ENCODE measurements at regions not wholly inside any gene's neighbourhood (a gene's known extent, or its start where the extent isn't known, plus 50 kb on each side); places are given as distances from the start of the nearest gene placed in this dataset.
"Not testable (repeated sequence)": the region's sequence is repeated elsewhere in the genome, so short reads cannot be mapped to it uniquely, and the experiment has no call there.

DNA sequence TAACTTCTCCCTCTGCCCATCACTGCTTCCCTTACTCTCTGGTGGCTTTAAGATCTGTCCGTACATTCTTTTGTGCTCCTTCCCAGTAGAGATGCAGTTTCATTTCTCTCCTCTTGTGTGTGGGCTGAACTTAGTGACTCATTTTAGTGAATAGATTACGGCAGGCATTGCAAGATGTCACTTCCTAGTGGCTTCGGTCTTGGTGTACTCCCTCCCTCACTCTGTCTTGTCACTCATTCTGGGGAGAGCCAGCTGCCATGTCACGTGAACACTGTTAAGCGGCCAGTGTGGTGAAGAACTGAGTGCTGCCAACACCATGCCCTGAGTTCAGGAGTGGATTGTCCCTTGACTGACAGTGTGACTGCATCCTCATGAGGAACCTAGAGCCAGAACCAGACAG lies 115.9 kb downstream of the OTOR start:
- DNase-seq (ENCODE audit: low read depth) = no peak

DNA sequence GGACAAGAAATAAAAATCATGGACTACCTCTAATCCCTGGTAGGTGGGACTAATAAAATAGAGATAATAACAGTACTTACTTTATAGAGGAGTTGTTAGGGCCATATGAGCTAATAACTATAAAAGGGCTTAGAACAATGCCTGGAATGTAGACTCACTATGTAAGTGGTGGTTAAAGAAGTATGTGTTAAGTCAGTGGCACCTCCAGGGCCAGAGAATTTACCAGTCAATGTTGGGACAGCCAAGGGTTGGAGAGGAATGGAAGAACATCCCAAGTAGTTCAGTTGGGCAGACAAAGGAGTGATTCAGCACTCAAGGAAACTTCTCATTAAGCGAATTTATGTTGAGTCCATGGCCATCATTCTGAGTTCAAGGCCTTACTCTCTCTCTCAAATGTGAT lies 116.8 kb downstream of the OTOR start:
- no peak for DNase-seq (ENCODE audit: low read depth)

DNA sequence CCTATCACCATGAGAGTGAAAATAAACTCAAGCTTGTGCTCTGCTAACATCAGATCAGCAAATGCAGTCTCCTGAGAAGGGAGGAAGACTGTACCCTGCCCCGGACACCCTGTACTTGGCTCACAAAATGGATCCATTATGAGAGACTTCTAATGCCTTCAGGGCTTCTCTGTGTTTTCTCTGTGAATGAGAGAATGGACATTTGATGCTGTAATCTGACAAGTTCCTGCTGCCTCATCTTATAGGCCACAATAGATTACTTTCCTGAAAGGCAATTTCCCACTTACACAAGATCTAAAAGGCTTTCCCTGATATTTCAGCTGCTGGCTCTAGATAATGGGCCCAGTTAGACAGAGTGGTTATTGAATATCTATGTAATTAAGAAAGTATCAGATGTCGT lies 117.2 kb downstream of the OTOR start:
- DNase-seq (ENCODE audit: low read depth) = no peak

DNA sequence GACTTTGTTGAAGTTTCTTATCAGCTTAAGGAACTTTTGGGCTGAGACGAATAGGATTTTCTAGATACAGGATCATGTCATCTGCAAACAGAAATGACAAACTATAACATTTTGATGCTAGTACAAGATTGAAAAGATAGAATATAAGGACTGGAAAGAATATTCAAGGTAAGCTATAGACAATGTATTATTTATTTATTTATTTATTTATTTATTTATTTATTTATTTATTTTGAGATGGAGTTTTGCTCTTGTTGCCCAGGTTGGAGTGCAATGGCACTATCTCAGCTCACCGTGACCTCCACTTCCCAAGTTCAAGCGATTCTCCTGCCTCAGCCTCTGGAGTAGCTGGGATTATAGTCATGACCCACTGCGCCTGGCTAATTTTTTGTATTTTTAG lies 125.0 kb downstream of the OTOR start:
- not testable (repeated sequence) for DNase-seq (ENCODE audit: low read depth)

DNA sequence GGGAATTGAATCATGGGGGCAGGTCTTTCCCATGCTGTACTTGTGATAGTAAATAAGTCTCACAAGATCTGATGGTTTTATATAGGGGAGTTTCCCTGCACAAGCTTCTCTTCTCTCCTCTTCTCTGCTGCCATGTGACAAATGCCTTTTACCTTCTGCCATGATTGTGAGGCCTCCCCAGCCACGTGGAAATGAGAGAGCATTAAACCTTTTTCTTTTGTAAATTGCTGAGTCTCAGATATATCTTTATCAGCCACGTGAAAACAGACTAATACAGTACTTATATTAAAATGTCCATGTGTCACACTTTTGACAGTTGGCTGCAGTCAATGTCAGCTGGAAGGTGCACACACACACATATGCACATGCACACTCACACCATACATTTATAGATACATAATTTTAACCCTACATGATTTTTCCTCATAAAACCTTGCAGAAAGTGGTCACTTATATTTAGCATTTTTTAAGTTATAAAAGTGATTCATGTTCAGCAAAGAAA lies 128.9 kb downstream of the OTOR start:
- DNase-seq (ENCODE audit: low read depth) = no peak

DNA sequence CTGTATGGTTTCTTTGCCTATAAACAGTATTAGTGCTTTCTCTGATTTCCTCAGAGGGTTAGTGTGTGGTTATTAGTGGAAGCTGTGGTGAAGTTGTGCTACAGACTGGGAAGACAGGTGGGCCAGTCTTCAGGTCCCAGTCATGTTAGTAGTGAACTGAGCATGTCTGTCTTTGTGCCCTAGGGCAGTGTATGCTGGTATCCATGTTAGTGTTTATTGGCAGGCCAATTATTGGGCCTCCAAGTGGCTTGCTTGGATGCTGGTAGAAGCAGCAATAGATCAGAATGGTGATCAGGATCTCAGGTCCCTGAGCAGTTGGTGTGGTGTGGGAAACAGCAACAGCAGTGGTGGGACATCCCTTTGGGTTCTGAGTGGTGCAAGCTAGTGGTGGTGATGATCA lies 137.6 kb downstream of the OTOR start:
- DNase-seq (ENCODE audit: low read depth) = no peak

- no peak for DNase-seq (ENCODE audit: low read depth)
Observed at GRCh38 chr20:16898433-16898832, 150.3 kb downstream of the OTOR start.

- DNase-seq (ENCODE audit: low read depth) = no peak
Observed at GRCh38 chr20:16902662-16903061, 154.5 kb downstream of the OTOR start.

- no peak for DNase-seq (ENCODE audit: low read depth)
Observed at GRCh38 chr20:16904751-16905150, 156.6 kb downstream of the OTOR start.

- DNase-seq (ENCODE audit: low read depth) = no peak
Observed at GRCh38 chr20:16914277-16914676, 166.1 kb downstream of the OTOR start.

DNA sequence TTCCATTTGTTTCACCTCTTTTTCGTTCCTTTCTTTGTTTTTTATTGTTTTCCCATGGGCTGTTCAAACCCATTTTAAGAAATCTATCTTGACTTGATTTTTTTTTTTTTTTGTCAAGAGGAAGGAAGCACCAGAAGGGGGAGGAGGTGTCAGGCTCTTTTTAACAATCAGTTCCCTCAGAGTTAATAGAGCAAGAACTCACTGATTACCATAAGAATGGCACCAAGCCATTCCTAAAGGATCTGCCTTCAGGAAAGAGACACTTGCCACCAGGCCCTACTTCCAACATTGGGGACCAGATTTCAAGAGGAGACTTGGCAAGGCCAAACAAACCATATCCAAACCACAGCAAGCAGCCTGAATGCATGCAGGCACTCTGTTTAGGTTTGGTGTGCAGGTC lies 168.0 kb downstream of the OTOR start:
- DNase-seq (ENCODE audit: low read depth) = no peak

DNA sequence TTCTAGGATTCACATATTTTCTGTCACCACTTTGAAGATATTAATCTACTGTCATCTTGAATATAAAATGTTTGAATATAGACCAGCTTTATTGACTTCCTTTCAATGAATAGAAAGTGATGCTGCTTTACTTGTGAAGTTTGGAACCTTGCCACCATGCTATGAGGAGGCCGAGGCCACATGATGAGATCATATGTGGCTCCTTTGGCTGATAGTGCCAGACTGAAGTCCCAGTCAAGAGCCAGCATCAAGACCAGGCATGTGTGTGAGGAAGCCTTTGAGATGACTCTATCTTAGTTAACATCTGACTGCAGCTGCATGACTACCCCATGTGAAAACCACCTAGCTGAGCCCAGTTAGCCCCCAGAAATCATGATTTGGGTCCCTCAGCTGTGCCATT lies 169.5 kb downstream of the OTOR start:
- no peak for DNase-seq (ENCODE audit: low read depth)

GRCh38 chr20:16918366-16918765 lies 170.2 kb downstream of the OTOR start:
- DNase-seq (ENCODE audit: low read depth) = no peak

DNA sequence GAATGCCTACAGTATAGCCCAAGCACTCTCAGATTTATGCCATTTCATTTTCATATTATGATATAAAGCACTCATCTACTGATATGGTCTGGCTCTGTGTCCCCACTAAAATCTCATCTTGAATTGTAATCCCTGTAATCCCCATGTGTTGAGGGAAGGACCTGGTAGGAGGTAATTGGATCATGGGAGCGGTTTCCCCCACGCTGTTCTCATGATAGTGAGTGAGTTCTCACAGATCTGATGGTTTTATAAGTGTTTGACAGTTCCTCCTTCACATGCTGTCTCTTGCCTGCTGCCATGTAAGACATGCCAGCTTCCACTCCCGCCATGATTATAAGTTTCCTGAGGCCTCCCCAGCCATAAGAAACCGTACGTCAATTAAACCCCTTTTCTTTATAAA lies 171.7 kb downstream of the OTOR start:
- no peak for DNase-seq (ENCODE audit: low read depth)

GRCh38 chr20:16922834-16923233 lies 174.7 kb downstream of the OTOR start:
- no peak for DNase-seq (ENCODE audit: low read depth)

- DNase-seq (ENCODE audit: low read depth) = no peak
Observed at GRCh38 chr20:16926626-16927430, 178.7 kb downstream of the OTOR start.

DNA sequence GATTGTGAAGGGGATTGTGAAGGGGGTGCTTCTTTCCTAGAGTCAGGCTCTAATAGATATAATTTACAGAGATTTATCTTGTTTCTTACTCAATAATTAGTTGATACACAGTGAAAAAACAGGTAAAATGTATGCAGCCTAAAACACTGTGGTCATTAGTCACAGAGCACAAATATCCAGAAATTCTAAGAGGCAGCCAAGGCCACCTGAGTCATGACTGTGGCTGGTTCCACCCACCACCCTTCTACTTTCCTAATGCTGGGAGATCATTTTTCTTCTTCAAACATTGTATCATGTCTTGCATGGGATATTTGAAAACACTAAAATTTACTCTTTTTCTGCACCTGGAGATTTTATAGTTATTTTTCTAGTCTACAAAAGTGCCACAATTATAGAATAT lies 181.6 kb downstream of the OTOR start:
- DNase-seq (ENCODE audit: low read depth) = no peak

GRCh38 chr20:16930656-16931055 lies 182.5 kb downstream of the OTOR start:
- no peak for DNase-seq (ENCODE audit: low read depth)

GRCh38 chr20:16939051-16939450 lies 190.9 kb downstream of the OTOR start:
- no peak for DNase-seq (ENCODE audit: low read depth)

GRCh38 chr20:16940701-16941100 lies 192.5 kb downstream of the OTOR start:
- DNase-seq (ENCODE audit: low read depth) = no peak

- no peak for DNase-seq (ENCODE audit: low read depth)
Observed at GRCh38 chr20:16942051-16942450, 193.9 kb downstream of the OTOR start.

GRCh38 chr20:16942756-16943155 lies 194.6 kb downstream of the OTOR start:
- DNase-seq (ENCODE audit: low read depth) = no peak

DNA sequence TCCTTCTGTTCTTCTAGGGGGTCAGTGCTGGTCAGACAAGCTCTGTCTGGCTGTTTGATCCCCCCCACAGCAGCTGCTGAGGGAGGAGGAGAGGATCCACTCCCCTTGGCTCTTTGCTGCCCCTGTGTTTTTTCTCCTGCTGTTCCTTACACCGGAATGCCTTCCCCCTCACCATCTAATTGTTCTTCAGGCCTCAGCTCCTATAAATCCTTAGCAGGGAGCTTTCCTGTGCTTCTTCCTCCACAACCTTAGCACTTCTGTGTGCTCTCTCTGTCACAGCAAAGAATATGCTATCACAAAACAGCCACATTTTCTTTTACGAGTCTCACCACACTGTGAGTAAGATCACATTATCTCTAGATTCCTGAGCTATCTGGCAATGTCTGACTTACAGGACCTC lies 196.6 kb downstream of the OTOR start:
- no peak for DNase-seq (ENCODE audit: low read depth)

DNA sequence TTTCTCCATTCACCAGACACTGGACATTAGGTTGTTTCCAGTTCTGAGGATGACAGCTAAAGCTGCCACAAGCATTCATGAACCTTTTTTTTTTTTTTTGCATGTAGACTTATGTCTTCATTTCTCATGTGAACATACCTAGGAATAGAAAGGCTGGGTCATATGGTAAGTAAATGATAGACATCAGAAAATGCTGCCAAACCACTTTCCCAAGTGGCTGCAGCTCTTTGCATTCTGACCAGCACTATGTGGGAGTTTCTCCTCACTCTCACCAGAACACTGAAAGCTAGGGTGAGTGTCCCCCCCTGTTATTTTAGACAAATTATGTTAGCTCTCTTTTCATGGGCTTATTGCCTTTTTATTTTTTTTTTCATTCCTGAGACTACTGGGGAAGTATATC lies 197.5 kb downstream of the OTOR start:
- DNase-seq (ENCODE audit: low read depth) = no peak
